KMS-11 (cell line): ENCODE measurements at regions not wholly inside any gene's neighbourhood (a gene's known extent, or its start where the extent isn't known, plus 50 kb on each side); places are given as distances from the start of the nearest gene placed in this dataset.

Experiments used
- H2AFZ ChIP-seq: fragments of 200-600 bp; sonication (generic); 2 replicates; pipeline ENCODE4 v1.6.1; 2016; ENCODE audit warnings: antibody characterized with exemption, mixed run types, low read depth
- H3K27ac ChIP-seq: fragments of 200-600 bp; sonication (generic); 2 replicates; pipeline ENCODE4 v1.6.1; 2016; ENCODE audit warnings: mild to moderate bottlenecking, mixed run types
- H3K27me3 ChIP-seq: fragments of 200-600 bp; sonication (generic); 2 replicates; pipeline ENCODE4 v1.6.1; 2017; ENCODE audit warnings: mild to moderate bottlenecking, low read depth, mixed run types, moderate library complexity; ENCODE audit not compliant: insufficient read depth
- H3K36me3 ChIP-seq: fragments of 200-600 bp; sonication (generic); 2 replicates; pipeline ENCODE4 v1.6.1; 2017; ENCODE audit warnings: mild to moderate bottlenecking, mixed run types; ENCODE audit not compliant: insufficient read depth
- H3K4me1 ChIP-seq: fragments of 200-600 bp; sonication (generic); 2 replicates; pipeline ENCODE4 v1.6.1; 2016; ENCODE audit warnings: mild to moderate bottlenecking, low read depth, mixed run types; ENCODE audit not compliant: poor library complexity, severe bottlenecking
- H3K4me2 ChIP-seq: fragments of 200-600 bp; sonication (generic); 2 replicates; pipeline ENCODE4 v1.7.0; 2016; ENCODE audit warnings: mild to moderate bottlenecking, mixed run types
- H3K4me3 ChIP-seq: fragments of 200-600 bp; sonication (generic); IDR thresholded peaks from 2 replicates; pipeline ENCODE4 v1.6.1; 2017; ENCODE audit warnings: low read depth, low read length, mixed read lengths; ENCODE audit not compliant: insufficient read depth
- H3K79me2 ChIP-seq: fragments of 200-600 bp; sonication (generic); 2 replicates; pipeline ENCODE4 v1.6.1; 2016; ENCODE audit warnings: low read depth, mixed run types; ENCODE audit not compliant: insufficient read depth
- H3K9ac ChIP-seq: fragments of 200-600 bp; sonication (generic); 2 replicates; pipeline ENCODE4 v1.6.1; 2016; ENCODE audit warnings: mild to moderate bottlenecking, mixed run types
- H4K20me1 ChIP-seq: fragments of 200-600 bp; sonication (generic); 2 replicates; pipeline ENCODE4 v1.6.1; 2016; ENCODE audit warnings: mild to moderate bottlenecking, mixed run types; ENCODE audit not compliant: insufficient read depth
- TF ChIP-seq, protein P1 (sequence below): fragments of 200-600 bp; sonication (generic); conservative IDR thresholded peaks from 2 replicates; pipeline ENCODE4 v1.6.1; 2017; ENCODE audit warnings: low read depth, mild to moderate bottlenecking, antibody characterized with exemption, low read length, moderate library complexity, mixed read lengths

DNA sequence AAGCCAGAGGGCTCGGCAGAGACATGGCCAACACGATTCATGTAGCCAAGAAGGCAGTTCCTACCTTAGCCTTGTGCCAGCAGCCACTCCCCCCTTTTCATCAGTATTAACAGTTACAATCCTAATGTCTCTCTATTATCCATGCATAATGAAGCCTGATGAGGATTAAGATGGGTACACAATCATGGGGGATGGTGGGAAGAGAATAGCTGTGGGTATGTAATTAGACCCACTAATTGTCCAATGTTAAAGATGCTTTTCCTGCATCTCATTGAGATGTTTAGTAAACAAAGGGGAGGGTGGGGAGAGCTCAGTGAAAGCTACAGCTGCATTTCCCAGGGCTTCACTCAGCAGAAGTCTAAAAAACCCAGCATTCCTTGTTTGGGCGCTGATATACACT is 70.4 kb upstream of the CMKLR1 start:
- no peaks in the 10 kb centered on the region for H3K4me1 ChIP-seq
- no peak overlapping the region for H3K27ac ChIP-seq
- TF ChIP-seq, protein P1, sequence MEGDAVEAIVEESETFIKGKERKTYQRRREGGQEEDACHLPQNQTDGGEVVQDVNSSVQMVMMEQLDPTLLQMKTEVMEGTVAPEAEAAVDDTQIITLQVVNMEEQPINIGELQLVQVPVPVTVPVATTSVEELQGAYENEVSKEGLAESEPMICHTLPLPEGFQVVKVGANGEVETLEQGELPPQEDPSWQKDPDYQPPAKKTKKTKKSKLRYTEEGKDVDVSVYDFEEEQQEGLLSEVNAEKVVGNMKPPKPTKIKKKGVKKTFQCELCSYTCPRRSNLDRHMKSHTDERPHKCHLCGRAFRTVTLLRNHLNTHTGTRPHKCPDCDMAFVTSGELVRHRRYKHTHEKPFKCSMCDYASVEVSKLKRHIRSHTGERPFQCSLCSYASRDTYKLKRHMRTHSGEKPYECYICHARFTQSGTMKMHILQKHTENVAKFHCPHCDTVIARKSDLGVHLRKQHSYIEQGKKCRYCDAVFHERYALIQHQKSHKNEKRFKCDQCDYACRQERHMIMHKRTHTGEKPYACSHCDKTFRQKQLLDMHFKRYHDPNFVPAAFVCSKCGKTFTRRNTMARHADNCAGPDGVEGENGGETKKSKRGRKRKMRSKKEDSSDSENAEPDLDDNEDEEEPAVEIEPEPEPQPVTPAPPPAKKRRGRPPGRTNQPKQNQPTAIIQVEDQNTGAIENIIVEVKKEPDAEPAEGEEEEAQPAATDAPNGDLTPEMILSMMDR: no peak
- H3K4me2 ChIP-seq: no peak overlapping the region
- no peaks in the 10 kb centered on the region for H3K27me3 ChIP-seq
- no peak overlapping the region for H3K9ac ChIP-seq
- H4K20me1 ChIP-seq: no peaks in the 10 kb centered on the region
- H3K36me3 ChIP-seq: no peaks in the 10 kb centered on the region
- H3K79me2 ChIP-seq: no peaks in the 10 kb centered on the region
- H2AFZ ChIP-seq: no peak overlapping the region
- H3K4me3 ChIP-seq: no peak overlapping the region

DNA sequence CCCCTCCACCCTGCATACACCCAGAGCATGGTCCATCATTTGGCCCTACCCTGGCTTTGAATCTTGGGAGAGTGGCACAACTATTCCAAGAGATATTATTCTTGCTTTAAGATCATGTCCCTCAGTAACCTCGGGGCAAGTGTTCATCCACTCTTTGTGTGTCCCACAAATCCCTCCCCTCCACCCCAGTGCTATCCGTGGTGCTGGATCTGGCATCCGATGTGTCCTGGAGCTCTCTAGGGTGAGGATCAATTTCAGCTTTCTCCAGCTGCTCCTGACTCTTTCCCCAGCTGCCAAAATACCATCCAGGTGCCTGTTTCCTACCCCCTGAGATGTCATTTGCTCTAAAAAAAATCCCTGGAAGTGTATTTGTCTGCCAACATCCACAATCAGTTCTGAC is 64.8 kb upstream of the CMKLR1 start:
- Histone ChIP-seq H3K4me3 (no peak overlapping the region), H3K79me2 (no peaks in the 10 kb centered on the region), H4K20me1 (no peaks in the 10 kb centered on the region), H3K9ac (no peak overlapping the region), H3K27ac (no peak overlapping the region), H3K36me3 (no peaks in the 10 kb centered on the region), H3K4me2 (no peak overlapping the region), H3K27me3 (no peaks in the 10 kb centered on the region), H2AFZ (no peak overlapping the region), H3K4me1 (no peaks in the 10 kb centered on the region)
- TF ChIP-seq, protein P1: no peak

DNA sequence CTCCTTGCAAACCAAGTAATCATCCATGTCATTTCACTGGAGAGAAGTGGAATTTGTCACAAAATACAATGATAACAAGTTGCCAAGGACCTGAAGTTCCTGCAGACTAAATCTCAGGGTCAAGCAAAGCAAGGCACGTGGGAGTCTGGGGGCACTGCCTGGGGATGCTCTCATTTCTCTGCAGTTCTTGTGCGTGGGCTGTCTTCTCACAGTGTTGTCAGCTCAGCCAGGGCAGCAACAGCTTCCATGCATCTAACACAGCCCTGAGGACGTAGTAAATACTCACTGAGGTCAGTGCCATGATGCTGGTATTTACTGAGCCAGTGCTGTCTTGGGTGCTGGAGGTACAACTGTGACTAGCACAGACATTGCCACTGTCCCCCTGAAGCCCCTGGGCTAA is 62.9 kb upstream of the CMKLR1 start:
- no peak overlapping the region for H3K27ac ChIP-seq
- H3K79me2 ChIP-seq: no peaks in the 10 kb centered on the region
- no peaks in the 10 kb centered on the region for H3K4me1 ChIP-seq
- TF ChIP-seq, protein P1: no peak
- no peaks in the 10 kb centered on the region for H4K20me1 ChIP-seq
- no peak overlapping the region for H3K4me3 ChIP-seq
- no peak overlapping the region for H3K4me2 ChIP-seq
- no peak overlapping the region for H3K9ac ChIP-seq
- no peaks in the 10 kb centered on the region for H3K36me3 ChIP-seq
- no peaks in the 10 kb centered on the region for H3K27me3 ChIP-seq
- H2AFZ ChIP-seq: no peak overlapping the region

DNA sequence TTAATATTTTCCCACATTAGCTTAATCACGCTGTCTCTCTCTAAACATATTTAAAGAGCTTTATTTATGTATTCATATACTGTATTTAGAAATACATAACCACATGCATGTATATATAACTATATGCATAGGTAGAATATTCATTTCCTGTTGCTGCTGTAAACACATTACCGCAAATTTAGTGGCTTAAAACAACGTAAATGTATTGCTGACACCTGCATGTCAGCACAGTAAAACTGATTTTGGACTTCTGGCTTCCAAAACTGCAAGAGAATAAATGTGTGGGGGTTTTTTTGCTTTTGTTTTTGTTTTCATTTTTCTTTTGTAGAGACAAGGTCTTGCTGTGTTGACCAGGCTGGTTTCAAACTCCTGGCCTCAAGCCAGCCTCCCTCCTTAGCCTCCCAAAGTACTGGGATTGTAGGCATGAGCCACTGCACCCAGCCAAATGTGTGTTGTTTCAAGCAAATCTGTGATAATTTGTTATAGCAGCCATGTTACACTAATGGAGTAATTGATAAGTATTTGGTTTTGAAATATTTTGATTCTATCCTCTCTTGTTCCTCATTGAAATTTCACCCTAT is 61.9 kb upstream of the CMKLR1 start:
- Histone ChIP-seq H3K27me3 (no peaks in the 10 kb centered on the region), H3K4me3 (no peak overlapping the region), H3K9ac (no peak overlapping the region), H3K79me2 (no peaks in the 10 kb centered on the region), H4K20me1 (no peaks in the 10 kb centered on the region), H3K4me2 (no peak overlapping the region), H3K36me3 (no peaks in the 10 kb centered on the region), H3K4me1 (no peaks in the 10 kb centered on the region), H3K27ac (no peak overlapping the region), H2AFZ (no peak overlapping the region)
- TF ChIP-seq, protein P1: no peak
